Right lobe of liver (tissue), 6 donors: ENCODE measurements at regions not wholly inside any gene's neighbourhood (a gene's known extent, or its start where the extent isn't known, plus 50 kb on each side); places are given as distances from the start of the nearest gene placed in this dataset.

Experiments
- ATAC-seq, 4 donors: fragments of 200-7000 bp; cut with Tn5 transposase; one replicate each; pipeline ENCODE4 v1.9.1; 2020; ENCODE audit warnings: mild to moderate bottlenecking in 4 of 4, moderate library complexity in 4 of 4
- DNase-seq, 3 donors: peaks; one replicate each; pipeline ENCODE4 v3.0.0-alpha.2; 2020
- H3K27ac ChIP-seq, 3 donors: fragments of 200-600 bp; one replicate each; pipeline ENCODE4 v1.8.0; 2022
- H3K27me3 ChIP-seq, 2 donors: fragments of 200-600 bp; one replicate each; pipeline ENCODE4 v1.8.0; 2022
- H3K36me3 ChIP-seq, 4 donors: fragments of 200-600 bp; sonication (generic) in 1 of 4; one replicate each; pipeline versions ENCODE4 v1.5.1 to v1.8.0; 2017 to 2022; ENCODE audit warnings: control low read depth in 1 of 4
- H3K4me1 ChIP-seq, 4 donors: fragments of 200-600 bp; sonication (generic) in 1 of 4; one replicate each; pipeline versions ENCODE4 v1.5.1 to v1.8.0; 2017 to 2022; ENCODE audit warnings: control low read depth in 1 of 4
- H3K4me3 ChIP-seq, 3 donors: fragments of 200-600 bp; one replicate each; pipeline ENCODE4 v1.8.0; 2022
- H3K9me3 ChIP-seq, 4 donors: fragments of 200-600 bp; sonication (generic) in 1 of 4; one replicate each; pipeline versions ENCODE4 v1.5.1 to v1.8.0; 2017 to 2022; ENCODE audit warnings: control low read depth in 1 of 4
- POLR2A ChIP-seq: fragments of 450-650 bp; IDR thresholded peaks from one replicate; pipeline ENCODE4 v1.6.1; 2017; ENCODE audit warnings: antibody characterized with exemption, mild to moderate bottlenecking
- WGBS: methylation state at CpG from one replicate; pipeline ENCODE4 v1.1.6; 2018; ENCODE audit warnings: low coverage, low lambda C conversion rate; ENCODE audit not compliant: insufficient coverage; ENCODE audit errors: missing lambda C conversion rate; 5-methylcytosine and 5-hydroxymethylcytosine counted together
- intact Hi-C, 2 donors: fragments of 100-400 bp; cut with DNase I; formaldehyde crosslinking; loops; one replicate each; pipeline versions ENCODE4 v1.11.2 to v1.14.1; 2022
- TF ChIP-seq, protein P1 (sequence below), 4 donors: fragments of 200-600 bp in 3 of 4; fragments of 450-650 bp in 1 of 4; IDR thresholded peaks; one replicate each; pipeline versions ENCODE4 v1.5.1 to v1.8.0; 2016 to 2022; ENCODE audit warnings: antibody characterized with exemption in 4 of 4, mild to moderate bottlenecking in 2 of 4
- donor health status: DM: no; HTN: yes; CAD: no.
- donor health status: DM: no; HTN: no; CAD: no.
- donor health status: DM: no; HTN: no; CAD: no.
- donor health status: DM: no; HTN: yes; CAD: no.
- donor health status: DM: no; HTN: yes; CAD: no.

DNA sequence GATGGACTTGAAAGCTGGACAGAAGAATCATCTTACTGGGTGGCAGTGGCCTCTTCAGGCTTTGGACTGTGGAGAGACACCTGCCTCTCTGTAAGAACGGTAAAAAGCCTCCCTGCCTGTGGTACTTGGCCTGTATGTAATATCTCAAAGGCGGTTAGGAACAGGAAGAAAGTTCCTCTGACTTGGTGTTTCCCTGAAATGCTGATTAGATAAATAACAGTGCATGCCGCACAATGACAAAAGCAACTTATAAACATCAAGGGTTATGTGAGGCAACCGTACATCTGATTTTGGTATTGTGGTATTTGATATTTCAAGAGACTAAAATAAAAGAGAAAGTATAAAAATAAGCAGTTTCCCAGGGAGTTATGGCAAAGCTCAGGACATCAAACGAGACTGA, 92.4 kb upstream of the SORBS2 start:
- TF ChIP-seq POLR2A: no peak
- TF ChIP-seq, protein P1, sequence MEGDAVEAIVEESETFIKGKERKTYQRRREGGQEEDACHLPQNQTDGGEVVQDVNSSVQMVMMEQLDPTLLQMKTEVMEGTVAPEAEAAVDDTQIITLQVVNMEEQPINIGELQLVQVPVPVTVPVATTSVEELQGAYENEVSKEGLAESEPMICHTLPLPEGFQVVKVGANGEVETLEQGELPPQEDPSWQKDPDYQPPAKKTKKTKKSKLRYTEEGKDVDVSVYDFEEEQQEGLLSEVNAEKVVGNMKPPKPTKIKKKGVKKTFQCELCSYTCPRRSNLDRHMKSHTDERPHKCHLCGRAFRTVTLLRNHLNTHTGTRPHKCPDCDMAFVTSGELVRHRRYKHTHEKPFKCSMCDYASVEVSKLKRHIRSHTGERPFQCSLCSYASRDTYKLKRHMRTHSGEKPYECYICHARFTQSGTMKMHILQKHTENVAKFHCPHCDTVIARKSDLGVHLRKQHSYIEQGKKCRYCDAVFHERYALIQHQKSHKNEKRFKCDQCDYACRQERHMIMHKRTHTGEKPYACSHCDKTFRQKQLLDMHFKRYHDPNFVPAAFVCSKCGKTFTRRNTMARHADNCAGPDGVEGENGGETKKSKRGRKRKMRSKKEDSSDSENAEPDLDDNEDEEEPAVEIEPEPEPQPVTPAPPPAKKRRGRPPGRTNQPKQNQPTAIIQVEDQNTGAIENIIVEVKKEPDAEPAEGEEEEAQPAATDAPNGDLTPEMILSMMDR (IDR thresholded peaks at IDR 0.05): no peak
- Histone ChIP-seq H3K9me3 (no peaks in the 10 kb centered on the region), H3K27ac (no peak overlapping the region), H3K27me3 (no peaks in the 10 kb centered on the region), H3K4me3 (no peak overlapping the region), H3K36me3 (no peaks in the 10 kb centered on the region), H3K4me1 (no peaks in the 10 kb centered on the region)
- peak; percentile 19 to 63 (median 34) for ATAC-seq
- no peak for DNase-seq
- WGBS: 57% methylated on average over 5 of the region's 5 CpGs
- intact Hi-C loops: no loop called here

DNA sequence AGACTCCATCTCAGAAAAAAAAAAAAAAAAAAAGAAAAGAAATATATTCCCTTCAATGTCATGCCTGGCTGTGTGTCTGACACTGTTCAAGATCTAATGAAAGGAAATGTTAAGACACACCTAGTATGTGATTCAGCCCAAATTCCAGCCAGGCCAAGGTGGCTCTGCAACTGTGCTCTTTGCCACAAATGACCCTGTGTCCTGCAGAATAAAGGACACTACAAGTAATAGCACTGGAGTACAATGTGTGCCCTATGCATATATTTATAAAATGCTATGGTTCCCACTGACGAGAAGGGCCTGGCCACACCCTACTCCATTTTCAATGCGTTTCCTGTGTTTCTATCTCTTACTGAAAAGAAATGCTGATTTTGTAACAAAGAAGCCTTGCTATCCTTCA, 98.0 kb upstream of the SORBS2 start:
- H3K27ac ChIP-seq: no peak overlapping the region
- no peaks in the 10 kb centered on the region for H3K9me3 ChIP-seq
- TF ChIP-seq POLR2A: no peak
- TF ChIP-seq, protein P1 (IDR thresholded peaks at IDR 0.05): no peak
- no peaks in the 10 kb centered on the region for H3K4me1 ChIP-seq
- no peak overlapping the region for H3K4me3 ChIP-seq
- H3K27me3 ChIP-seq: no peaks in the 10 kb centered on the region
- WGBS: 88% methylated on average over 2 of the region's 2 CpGs
- intact Hi-C loops: no loop called here
- no peaks in the 10 kb centered on the region for H3K36me3 ChIP-seq
- no peak for ATAC-seq
- DNase-seq: no peak

DNA sequence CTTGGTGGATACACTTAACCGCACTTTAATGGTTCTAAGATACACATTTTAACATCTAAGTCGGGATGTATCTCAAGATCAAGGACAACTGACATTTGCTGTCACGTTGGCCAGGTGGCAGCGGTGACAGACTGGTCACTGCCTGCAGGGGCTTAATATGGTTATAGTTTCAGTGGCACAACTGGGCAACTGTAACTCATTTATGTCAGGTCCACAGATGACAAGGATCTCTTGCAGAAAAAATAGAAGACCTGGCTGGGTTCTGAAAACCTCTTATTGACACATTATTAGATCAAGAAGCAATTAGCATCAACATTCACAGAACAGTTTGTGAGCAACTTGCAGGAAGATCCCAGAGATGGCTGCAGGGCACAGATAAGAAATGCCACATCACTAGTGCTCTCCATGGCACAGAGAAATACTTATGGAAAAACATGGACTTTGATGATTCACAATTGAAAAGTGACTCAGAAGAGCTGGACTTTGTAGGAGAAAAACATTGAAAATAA, 99.6 kb upstream of the SORBS2 start:
- 81% methylated on average over 2 of the region's 4 CpGs for WGBS
- DNase-seq (no peak), ATAC-seq (no peak)
- Histone ChIP-seq H3K36me3 (no peaks in the 10 kb centered on the region), H3K4me1 (no peaks in the 10 kb centered on the region), H3K27ac (no peak overlapping the region), H3K9me3 (no peaks in the 10 kb centered on the region), H3K4me3 (no peak overlapping the region), H3K27me3 (no peaks in the 10 kb centered on the region)
- TF ChIP-seq, protein P1 (IDR thresholded peaks at IDR 0.05): no peak
- no peak for TF ChIP-seq POLR2A
- intact Hi-C loops: no loop called here

DNA sequence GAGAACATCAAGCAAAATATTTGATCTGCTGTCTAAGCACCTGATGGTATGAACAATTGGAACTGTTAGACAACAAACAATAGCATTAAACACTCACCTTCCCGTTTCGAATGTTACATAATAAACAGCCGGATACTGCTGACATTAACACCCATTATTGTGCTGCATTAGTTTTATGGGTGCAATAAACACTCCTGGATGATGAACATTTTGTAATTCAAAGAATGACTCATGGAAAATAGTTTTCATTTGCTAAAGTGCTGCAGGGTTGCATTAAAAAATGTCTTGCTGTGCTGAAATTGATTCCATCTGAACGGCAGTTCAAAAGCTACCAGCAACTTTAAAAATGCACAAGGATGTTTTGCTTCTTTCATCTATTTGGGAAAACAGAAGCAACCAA, 100.8 kb upstream of the SORBS2 start:
- no peak overlapping the region for H3K4me3 ChIP-seq
- H3K27me3 ChIP-seq: no peaks in the 10 kb centered on the region
- intact Hi-C loops: no loop called here
- DNase-seq (no peak), ATAC-seq (no peak)
- H3K4me1 ChIP-seq: no peaks in the 10 kb centered on the region
- no peaks in the 10 kb centered on the region for H3K36me3 ChIP-seq
- TF ChIP-seq POLR2A: no peak
- TF ChIP-seq, protein P1 (IDR thresholded peaks at IDR 0.05): no peak
- H3K27ac ChIP-seq: no peak overlapping the region
- H3K9me3 ChIP-seq: no peaks in the 10 kb centered on the region
- 66% methylated on average over 4 of the region's 4 CpGs for WGBS
